ENCODE measurements at regions not wholly inside any gene's neighbourhood (a gene's known extent, or its start where the extent isn't known, plus 50 kb on each side); places are given as distances from the start of the nearest gene placed in this dataset.
A peak's percentile ranks its signal among the peaks of the same experiment; 100 is the strongest.
"Not testable (repeated sequence)": the region's sequence is repeated elsewhere in the genome, so short reads cannot be mapped to it uniquely, and the experiment has no call there.

DNA sequence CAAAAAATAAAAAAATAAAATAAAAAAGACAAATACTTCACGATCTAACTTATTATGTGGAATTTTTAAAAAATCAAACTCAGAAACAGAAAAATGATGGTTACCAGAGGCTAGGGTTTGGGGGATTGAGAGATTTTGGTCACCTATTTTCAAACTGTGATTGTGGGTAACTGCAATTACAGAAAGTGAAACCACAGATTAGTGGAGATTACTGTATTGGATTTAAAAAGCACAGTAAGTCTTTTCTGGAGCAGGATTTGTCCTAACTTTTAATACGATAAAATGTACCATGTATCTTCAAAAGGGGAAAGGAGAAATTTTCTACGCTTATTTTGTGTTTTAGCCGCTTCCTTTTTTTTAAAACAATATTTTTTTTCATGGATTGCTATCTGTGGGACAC, 1204.9 kb upstream of the LRRTM3 start:
- no peak for DNase-seq (ENCODE audit: low read depth)

DNA sequence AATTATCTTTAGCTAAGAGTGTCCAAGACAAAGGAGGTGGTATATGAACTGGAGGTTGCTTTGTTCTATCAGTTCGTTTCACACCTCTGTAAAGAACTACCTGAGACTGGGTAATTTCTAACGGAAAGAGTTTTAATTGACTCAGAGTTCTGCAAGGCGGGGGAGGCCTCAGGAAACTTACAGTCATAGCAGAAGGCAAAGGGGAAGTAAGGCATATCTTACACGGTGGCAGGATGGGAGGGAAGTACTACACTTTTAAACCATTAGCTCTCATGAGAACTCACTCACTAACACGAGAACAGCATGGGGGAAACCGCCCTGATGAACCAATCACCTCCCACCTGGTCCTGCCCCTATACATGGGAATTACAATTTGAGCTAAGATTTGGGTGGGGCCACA, 1202.3 kb upstream of the LRRTM3 start:
- no peak for DNase-seq (ENCODE audit: low read depth)

- no peak for DNase-seq (ENCODE audit: low read depth)
These were observed 1190.5 kb upstream of the LRRTM3 start for GRCh38 chr10:65735382-65735781.

DNA sequence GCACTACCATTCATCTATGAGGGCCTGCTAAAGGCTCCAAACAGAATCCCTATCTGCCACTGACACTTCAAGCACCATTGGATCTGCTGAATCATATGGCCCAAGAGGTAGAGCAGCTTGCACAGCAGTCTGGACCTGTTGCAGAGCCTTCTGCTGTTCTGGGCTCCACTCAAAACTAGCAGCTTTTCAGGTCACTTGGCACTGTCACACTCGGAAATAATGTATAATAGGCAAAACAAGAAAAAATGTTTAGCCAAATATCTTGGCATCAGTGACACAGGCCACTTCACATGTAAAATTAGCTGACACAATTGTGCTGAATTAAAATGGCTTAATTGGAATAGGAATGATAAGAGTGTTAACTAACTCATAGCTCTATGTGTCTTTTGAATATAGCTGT, 1182.9 kb upstream of the LRRTM3 start:
- DNase-seq (ENCODE audit: low read depth): no peak

- no peak for DNase-seq (ENCODE audit: low read depth)
These were observed 1174.6 kb upstream of the LRRTM3 start for GRCh38 chr10:65751218-65751617.

- no peak for DNase-seq (ENCODE audit: low read depth)
These were observed 1173.9 kb upstream of the LRRTM3 start for GRCh38 chr10:65751896-65752295.

DNA sequence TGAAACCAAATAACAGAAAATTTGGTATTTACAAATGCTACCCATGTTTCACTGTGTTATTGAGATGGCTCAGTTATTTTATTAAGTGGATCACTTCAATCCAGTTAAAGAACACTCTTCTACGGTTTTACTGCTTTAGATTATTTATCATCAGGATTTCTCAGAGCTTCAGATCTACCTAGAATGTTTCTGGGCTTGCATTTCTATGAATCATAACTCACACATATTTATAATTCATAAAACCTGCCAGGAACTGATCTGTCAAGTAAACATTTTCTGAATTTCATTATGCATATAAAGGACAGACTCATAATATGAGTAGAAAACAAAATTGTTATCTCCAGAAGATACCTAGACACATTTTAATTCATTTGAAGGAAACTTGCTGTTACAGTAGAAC, 1172.3 kb upstream of the LRRTM3 start:
- DNase-seq (ENCODE audit: low read depth): no peak

DNA sequence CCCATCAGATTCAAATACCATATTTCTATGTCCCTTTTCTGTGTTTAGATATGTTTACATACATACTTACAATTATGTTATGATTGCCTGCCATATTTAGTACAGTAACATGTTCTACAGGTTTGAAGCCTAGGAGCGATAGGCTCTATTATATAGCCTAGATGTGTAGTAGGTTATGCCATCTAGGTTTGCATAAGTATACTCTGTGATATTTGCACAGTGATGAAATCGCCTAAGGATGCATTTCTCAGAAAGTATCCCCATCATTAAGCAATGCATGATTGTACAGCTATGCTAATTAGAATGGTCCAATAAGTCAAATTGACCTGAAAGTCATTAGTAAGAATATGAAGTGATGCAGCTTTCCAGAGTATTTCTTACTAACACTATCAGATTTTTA, 1171.7 kb upstream of the LRRTM3 start:
- DNase-seq (ENCODE audit: low read depth): no peak

GRCh38 chr10:65762311-65762710, 1163.5 kb upstream of the LRRTM3 start:
- DNase-seq (ENCODE audit: low read depth): no peak

- no peak for DNase-seq (ENCODE audit: low read depth)
These were observed 1160.8 kb upstream of the LRRTM3 start for GRCh38 chr10:65765006-65765541.

- no peak for DNase-seq (ENCODE audit: low read depth)
These were observed 1156.0 kb upstream of the LRRTM3 start for GRCh38 chr10:65769828-65770227.

DNA sequence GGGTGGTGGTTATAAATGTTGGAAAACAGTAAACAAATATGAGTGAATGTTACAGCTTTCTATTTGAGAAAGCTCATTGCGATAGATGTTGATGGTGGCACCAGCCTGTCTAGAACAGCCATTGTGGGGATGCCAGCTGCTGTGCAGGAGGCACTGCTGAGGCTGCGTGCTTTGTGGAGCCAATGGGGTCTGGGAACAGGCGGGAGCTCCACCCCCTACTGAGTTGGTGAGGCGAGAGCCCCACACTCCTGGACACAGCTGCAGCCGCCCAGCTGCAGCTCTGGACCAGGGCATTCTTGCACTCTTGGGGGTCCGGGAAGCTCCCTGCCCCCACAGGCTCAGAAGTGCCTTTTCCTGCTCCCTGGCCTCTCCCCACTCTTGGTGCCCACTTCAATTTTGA, 1147.1 kb upstream of the LRRTM3 start:
- DNase-seq (ENCODE audit: low read depth): no peak

DNA sequence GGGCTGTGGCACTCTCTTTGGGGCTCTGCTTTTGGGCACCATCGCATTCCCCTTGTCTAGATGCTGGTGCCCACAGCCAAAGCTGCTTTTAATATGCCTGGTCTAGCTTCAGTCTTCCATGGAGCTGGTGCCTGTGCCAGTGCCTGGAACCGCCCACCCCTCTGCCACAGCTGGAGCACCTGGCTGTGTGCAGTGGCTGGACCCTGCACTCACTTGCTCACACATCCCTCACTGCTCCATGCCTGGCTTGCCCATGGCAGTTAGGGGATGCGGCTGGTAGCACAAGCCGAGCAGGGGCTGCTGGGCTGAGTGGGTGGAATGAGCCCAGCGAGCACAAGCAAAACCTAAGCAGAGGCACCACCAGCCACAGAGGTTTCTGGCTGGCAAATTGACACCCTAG, 1145.9 kb upstream of the LRRTM3 start:
- no peak for DNase-seq (ENCODE audit: low read depth)

GRCh38 chr10:65786279-65786678, 1139.6 kb upstream of the LRRTM3 start:
- DNase-seq (ENCODE audit: low read depth): no peak

DNA sequence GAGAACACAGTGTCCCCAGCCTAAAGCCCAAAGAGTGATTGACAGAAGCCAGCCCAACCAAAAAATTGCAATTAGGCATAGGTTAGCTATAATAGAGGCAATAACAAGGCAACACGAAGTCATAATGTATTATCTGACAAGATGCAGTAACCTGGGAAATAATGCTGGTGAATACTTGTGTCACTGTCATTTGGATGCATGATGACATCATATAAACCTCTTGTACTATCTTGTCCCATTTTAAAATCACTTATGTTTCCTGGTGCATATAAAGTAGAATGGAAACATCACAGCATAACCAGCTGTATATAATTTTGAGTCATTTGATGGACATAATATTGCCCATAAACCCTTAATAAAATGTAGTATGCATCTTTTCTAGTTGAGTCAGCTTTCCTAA, 1138.3 kb upstream of the LRRTM3 start:
- no peak for DNase-seq (ENCODE audit: low read depth)

DNA sequence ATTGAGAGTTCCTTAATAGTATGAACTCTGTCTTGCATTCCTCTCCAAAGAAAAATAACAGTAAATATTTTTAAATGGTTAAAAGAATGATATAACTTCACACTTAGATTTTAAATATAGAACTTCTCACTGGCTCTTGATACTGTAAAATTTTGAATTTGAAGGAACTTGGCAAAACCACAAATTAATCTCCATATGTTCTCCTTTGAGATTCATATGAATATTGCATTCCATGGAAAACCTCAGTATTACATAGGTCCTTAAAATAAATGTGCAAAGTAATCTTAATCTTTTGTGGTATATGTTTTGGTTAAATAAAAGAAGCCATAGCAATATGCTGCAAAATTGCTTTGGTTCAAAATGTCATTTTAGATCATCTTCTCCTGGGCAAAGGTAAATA, 1137.6 kb upstream of the LRRTM3 start:
- DNase-seq (ENCODE audit: low read depth): no peak

DNA sequence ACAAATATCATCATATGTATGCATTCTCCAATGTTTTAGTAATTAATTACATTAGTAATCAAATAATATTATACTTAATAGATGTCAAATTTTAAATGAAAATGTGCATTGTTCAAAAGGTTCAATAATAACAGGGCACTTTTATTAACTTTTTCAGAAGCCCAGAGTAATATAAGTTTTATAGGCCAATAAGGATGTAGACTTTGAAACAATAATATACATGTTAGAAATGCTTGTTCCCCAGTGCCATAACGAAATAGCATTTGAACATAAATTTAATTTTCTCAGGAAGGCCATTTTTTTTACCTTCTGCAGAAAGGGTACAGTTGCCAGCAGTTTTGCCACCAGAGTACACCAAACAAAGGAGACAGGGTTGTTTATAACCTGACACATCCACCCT, 1133.9 kb upstream of the LRRTM3 start:
- DNase-seq (ENCODE audit: low read depth): no peak

GRCh38 chr10:65793738-65794425, 1132.0 kb upstream of the LRRTM3 start:
- DNase-seq (ENCODE audit: low read depth): peak; percentile 8

DNA sequence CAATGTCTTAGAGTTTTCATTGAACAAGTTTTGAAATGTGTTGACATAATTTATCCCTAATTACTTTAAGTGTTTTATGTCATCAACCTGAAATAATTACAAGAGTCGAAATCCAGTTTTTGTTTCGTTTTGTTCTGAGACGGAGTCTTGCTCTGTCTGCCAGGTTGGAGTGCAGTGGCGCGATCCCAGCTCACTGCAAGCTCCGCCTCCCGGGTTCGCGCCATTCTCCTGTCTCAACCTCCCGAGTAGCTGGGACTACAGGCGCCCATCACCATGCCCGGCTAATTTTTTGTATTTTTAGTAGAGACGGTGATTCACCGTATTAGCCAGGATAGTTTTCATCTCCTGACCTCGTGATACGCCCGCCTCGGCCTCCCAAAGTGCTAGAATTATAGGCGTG, 1131.0 kb upstream of the LRRTM3 start:
- DNase-seq (ENCODE audit: low read depth): not testable (repeated sequence)

GRCh38 chr10:65796472-65796871, 1129.4 kb upstream of the LRRTM3 start:
- no peak for DNase-seq (ENCODE audit: low read depth)

GRCh38 chr10:65798133-65798532, 1127.7 kb upstream of the LRRTM3 start:
- DNase-seq (ENCODE audit: low read depth): no peak

DNA sequence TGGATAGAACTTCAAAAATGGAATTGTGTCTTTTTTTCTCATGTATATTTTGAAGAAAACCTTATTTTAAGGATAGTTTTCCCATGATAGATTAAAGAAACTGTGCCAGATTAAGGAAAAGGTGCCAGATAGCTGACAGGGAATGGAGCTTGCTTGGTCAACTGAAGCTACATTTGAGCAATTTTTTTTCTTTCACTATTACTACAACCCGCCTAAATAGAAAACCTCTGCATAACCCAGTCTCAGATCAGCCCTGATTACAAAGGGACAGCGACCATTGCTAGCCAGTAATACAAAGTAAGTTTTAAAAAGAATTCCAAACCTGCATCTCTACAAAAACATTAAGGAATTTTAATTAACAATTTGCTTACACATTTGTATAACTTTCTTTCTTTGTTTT, 1123.4 kb upstream of the LRRTM3 start:
- no peak for DNase-seq (ENCODE audit: low read depth)

- no peak for DNase-seq (ENCODE audit: low read depth)
These were observed 1120.3 kb upstream of the LRRTM3 start for GRCh38 chr10:65805511-65805910.

DNA sequence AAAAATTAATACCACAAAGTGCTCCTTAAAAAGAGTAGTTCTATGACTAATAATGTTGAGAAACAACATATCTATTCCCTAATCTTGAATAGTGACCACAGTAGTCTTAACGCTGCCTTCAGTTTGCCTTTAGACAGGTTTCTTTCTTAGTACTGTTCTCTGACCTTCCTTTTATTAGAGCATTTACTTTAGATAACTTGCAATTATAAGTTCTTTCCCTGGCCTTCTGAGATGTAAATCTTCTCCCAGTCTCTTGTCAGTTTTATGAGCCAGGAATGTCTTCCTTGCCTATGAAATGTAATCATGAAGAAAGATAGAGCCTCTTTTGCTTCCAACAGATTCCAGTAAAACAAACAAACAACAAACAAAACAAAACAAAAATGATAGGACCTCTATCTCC, 1119.8 kb upstream of the LRRTM3 start:
- DNase-seq (ENCODE audit: low read depth): no peak
